ENCODE measurements at regions not wholly inside any gene's neighbourhood (a gene's known extent, or its start where the extent isn't known, plus 50 kb on each side); places are given as distances from the start of the nearest gene placed in this dataset.

DNA sequence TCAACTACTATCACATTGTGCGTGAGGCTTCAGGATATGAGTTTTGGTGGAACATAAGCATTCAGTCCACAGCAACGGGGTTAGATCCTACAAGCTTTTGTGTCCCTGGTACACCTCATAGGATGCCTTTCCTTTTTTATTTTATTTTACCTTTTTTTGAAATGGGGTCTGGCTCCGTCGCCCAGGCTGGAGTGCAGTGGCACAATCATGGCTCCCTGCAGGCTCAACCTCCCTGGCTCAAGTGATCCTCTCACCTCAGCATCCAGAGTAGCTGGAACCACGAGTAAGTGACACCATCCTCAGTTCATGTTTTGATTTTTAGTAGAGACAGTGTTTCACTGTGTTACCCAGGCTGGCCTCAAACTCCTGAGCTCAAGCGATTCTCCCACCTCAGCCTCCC, 86.0 kb upstream of the RAI14 start:
- no peak for TF ChIP-seq CTCF (conservative IDR thresholded peaks at IDR 0.05)
- no peaks in the 10 kb centered on the region for H3K4me1 ChIP-seq (ENCODE audit: control insufficient read depth, insufficient read depth, low read length)
- H3K27ac Mint-ChIP-seq, result no peak overlapping the region
- peaks cover 2% of the 10 kb centered on the region for H3K27me3 ChIP-seq (ENCODE audit: control insufficient read depth, insufficient read depth, low read length, poor library complexity, severe bottlenecking)
- peaks cover 11% of the 10 kb centered on the region for H3K4me1 Mint-ChIP-seq
- no peak overlapping the region for H3K27ac ChIP-seq (ENCODE audit: low read depth, low read length)
- H3K4me3 Mint-ChIP-seq, result no peak overlapping the region
- no peak overlapping the region for H3K9ac ChIP-seq (ENCODE audit: extremely low read depth, low read length, poor library complexity, severe bottlenecking)
- H3K27me3 Mint-ChIP-seq (ENCODE audit: insufficient read depth), result peaks cover 4% of the 10 kb centered on the region
- H3K36me3 Mint-ChIP-seq (ENCODE audit: low read depth), result no peaks in the 10 kb centered on the region
- DNase-seq, result no peak
- H3K4me3 ChIP-seq (ENCODE audit: low read length), result no peak overlapping the region
- no peaks in the 10 kb centered on the region for H3K36me3 ChIP-seq (ENCODE audit: control insufficient read depth, insufficient read depth, low read length)
- no peaks in the 10 kb centered on the region for H3K9me3 ChIP-seq (ENCODE audit: control insufficient read depth, low read length)
- WGBS, 2 experiments (ENCODE audit: insufficient coverage in 1 of 2, insufficient read length in 1 of 2), result 92 to 97% methylated on average over 4 to 6 of the region's 6 CpGs
- no peaks in the 10 kb centered on the region for H3K9me3 Mint-ChIP-seq

- Histone ChIP-seq H3K27ac (ENCODE audit: low read depth, low read length) (no peak overlapping the region), H3K36me3 (ENCODE audit: control insufficient read depth, insufficient read depth, low read length) (no peaks in the 10 kb centered on the region), H3K4me1 (ENCODE audit: control insufficient read depth, insufficient read depth, low read length) (no peaks in the 10 kb centered on the region), H3K9ac (ENCODE audit: extremely low read depth, low read length, poor library complexity, severe bottlenecking) (no peak overlapping the region), H3K9me3 (ENCODE audit: control insufficient read depth, low read length) (no peaks in the 10 kb centered on the region), H3K4me3 (ENCODE audit: low read length) (no peak overlapping the region), H3K27me3 (ENCODE audit: control insufficient read depth, insufficient read depth, low read length, poor library complexity, severe bottlenecking) (peaks cover 5% of the 10 kb centered on the region)
- Mint-ChIP-seq H3K4me3 (no peak overlapping the region), H3K27me3 (ENCODE audit: insufficient read depth) (no peaks in the 10 kb centered on the region), H3K4me1 (peaks cover 11% of the 10 kb centered on the region), H3K27ac (no peak overlapping the region), H3K9me3 (no peaks in the 10 kb centered on the region), H3K36me3 (ENCODE audit: low read depth) (no peaks in the 10 kb centered on the region)
- no peak for DNase-seq
- no peak for TF ChIP-seq CTCF (conservative IDR thresholded peaks at IDR 0.05)
- 89 to 90% methylated on average over 2 to 5 of the region's 5 CpGs for WGBS, 2 experiments (ENCODE audit: insufficient coverage in 1 of 2, insufficient read length in 1 of 2)
Measured at GRCh38 chr5:34570721-34571676, 85.1 kb upstream of the RAI14 start.

GRCh38 chr5:34571677-34572041, 84.5 kb upstream of the RAI14 start:
- no peak for TF ChIP-seq CTCF (conservative IDR thresholded peaks at IDR 0.05)
- Mint-ChIP-seq H3K4me1 (peaks cover 11% of the 10 kb centered on the region), H3K36me3 (ENCODE audit: low read depth) (no peaks in the 10 kb centered on the region), H3K4me3 (no peak overlapping the region), H3K9me3 (no peaks in the 10 kb centered on the region), H3K27ac (no peak overlapping the region), H3K27me3 (ENCODE audit: insufficient read depth) (no peaks in the 10 kb centered on the region)
- no peaks in the 10 kb centered on the region for H3K4me1 ChIP-seq (ENCODE audit: control insufficient read depth, insufficient read depth, low read length)
- peaks cover 5% of the 10 kb centered on the region for H3K27me3 ChIP-seq (ENCODE audit: control insufficient read depth, insufficient read depth, low read length, poor library complexity, severe bottlenecking)
- H3K9ac ChIP-seq (ENCODE audit: extremely low read depth, low read length, poor library complexity, severe bottlenecking), result no peak overlapping the region
- no peak overlapping the region for H3K4me3 ChIP-seq (ENCODE audit: low read length)
- no peak overlapping the region for H3K27ac ChIP-seq (ENCODE audit: low read depth, low read length)
- 86 to 90% methylated on average over 3 of the region's 3 CpGs for WGBS, 2 experiments (ENCODE audit: insufficient coverage in 1 of 2, insufficient read length in 1 of 2)
- H3K9me3 ChIP-seq (ENCODE audit: control insufficient read depth, low read length), result no peaks in the 10 kb centered on the region
- no peaks in the 10 kb centered on the region for H3K36me3 ChIP-seq (ENCODE audit: control insufficient read depth, insufficient read depth, low read length)
- no peak for DNase-seq

All from endodermal cell (in vitro differentiated cells).